HuH-7 (cell line): ENCODE measurements at regions not wholly inside any gene's neighbourhood (a gene's known extent, or its start where the extent isn't known, plus 50 kb on each side); places are given as distances from the start of the nearest gene placed in this dataset.
A peak's percentile ranks its signal among the peaks of the same experiment; 100 is the strongest.

Experiments used
- DNase-seq: peaks from one replicate; pipeline ENCODE4 v3.0.0; 2011; ENCODE audit warnings: low spot score

GRCh38 chr7:142409471-142409870, 151.6 kb upstream of the PRSS58 start:
- DNase-seq = no peak

GRCh38 chr7:142408794-142409193, 150.9 kb upstream of the PRSS58 start:
- no peak for DNase-seq

GRCh38 chr7:142407939-142408570, 150.2 kb upstream of the PRSS58 start:
- no peak for DNase-seq

- DNase-seq = no peak
These were observed 147.4 kb upstream of the PRSS58 start for GRCh38 chr7:142405122-142405765.

- DNase-seq = no peak
These were observed 144.1 kb upstream of the PRSS58 start for GRCh38 chr7:142401951-142402350.

GRCh38 chr7:142400042-142400533, 142.2 kb upstream of the PRSS58 start:
- no peak for DNase-seq

GRCh38 chr7:142391191-142391992, 133.5 kb upstream of the PRSS58 start:
- DNase-seq = peak; percentile 21

GRCh38 chr7:142389544-142389943, 131.7 kb upstream of the PRSS58 start:
- no peak for DNase-seq

- peak; percentile 44 for DNase-seq
These were observed 127.9 kb upstream of the PRSS58 start for GRCh38 chr7:142385491-142386340.

GRCh38 chr7:142384493-142384922, 126.7 kb upstream of the PRSS58 start:
- DNase-seq = no peak

GRCh38 chr7:142383841-142384492, 126.1 kb upstream of the PRSS58 start:
- no peak for DNase-seq

GRCh38 chr7:142381727-142382390, 124.0 kb upstream of the PRSS58 start:
- DNase-seq = no peak

- no peak for DNase-seq
These were observed 122.2 kb upstream of the PRSS58 start for GRCh38 chr7:142380069-142380468.

- DNase-seq = no peak
These were observed 121.5 kb upstream of the PRSS58 start for GRCh38 chr7:142379201-142379885.

GRCh38 chr7:142377567-142377966, 119.7 kb upstream of the PRSS58 start:
- DNase-seq = no peak

GRCh38 chr7:142376356-142376997, 118.6 kb upstream of the PRSS58 start:
- no peak for DNase-seq

GRCh38 chr7:142375710-142376313, 118.0 kb upstream of the PRSS58 start:
- peak; percentile 20 for DNase-seq

- no peak for DNase-seq
These were observed 114.9 kb upstream of the PRSS58 start for GRCh38 chr7:142372727-142373126.
